Stimulated activated CD4-positive, alpha-beta T cell treated with anti-CD3 and anti-CD28 coated beads, Interleukin-1b, Interleukin-23, amount 100 ng/mL, for 48 hours (primary cell): ENCODE measurements at regions not wholly inside any gene's neighbourhood (a gene's known extent, or its start where the extent isn't known, plus 50 kb on each side); places are given as distances from the start of the nearest gene placed in this dataset.

Experiments
- DNase-seq: peaks from one replicate; pipeline ENCODE4 v3.0.0-alpha.2; 2020

- no peak for DNase-seq
Observed at GRCh38 chr12:92294676-92295440, 149.2 kb upstream of the BTG1 start.

- no peak for DNase-seq
Observed at GRCh38 chr12:92292016-92292415, 146.4 kb upstream of the BTG1 start.

DNA sequence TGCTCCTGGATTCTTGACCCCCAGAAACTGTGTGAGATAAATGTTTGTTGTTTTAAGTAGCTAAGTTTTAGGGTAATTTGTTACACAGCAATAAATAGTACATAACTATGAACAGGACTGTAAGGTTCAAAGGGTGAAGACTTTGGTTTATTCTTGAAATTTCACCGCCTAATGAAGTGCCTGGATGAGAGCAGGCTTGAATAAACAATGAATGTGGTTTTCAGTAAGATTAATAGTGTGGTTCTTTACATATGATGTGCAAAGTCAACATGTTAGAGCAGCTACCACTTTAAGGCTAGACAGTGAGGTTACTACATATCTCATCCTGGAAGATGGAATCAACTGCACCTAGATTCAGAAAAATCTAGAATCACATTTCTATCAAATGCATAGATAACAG is 145.2 kb upstream of the BTG1 start:
- no peak for DNase-seq

DNA sequence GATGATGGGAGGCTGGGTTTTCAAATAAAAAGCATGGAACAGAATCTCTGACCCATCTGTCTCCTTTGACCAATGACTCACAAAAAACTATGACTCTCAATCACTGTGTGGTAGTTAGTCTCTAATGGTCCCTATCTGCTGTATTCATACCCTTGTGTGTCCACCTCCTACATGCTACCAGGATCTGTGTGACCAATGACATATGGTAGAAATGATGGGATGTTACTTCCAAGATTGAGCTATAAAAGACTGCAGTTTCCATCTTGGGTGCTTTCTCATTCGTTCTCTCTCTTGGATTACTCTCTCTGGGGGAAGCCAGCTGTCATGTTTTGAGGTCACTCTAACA is 144.7 kb upstream of the BTG1 start:
- no peak for DNase-seq

GRCh38 chr12:92289629-92290349 is 144.1 kb upstream of the BTG1 start:
- no peak for DNase-seq

- no peak for DNase-seq
Observed at GRCh38 chr12:92288561-92288960, 142.9 kb upstream of the BTG1 start.

DNA sequence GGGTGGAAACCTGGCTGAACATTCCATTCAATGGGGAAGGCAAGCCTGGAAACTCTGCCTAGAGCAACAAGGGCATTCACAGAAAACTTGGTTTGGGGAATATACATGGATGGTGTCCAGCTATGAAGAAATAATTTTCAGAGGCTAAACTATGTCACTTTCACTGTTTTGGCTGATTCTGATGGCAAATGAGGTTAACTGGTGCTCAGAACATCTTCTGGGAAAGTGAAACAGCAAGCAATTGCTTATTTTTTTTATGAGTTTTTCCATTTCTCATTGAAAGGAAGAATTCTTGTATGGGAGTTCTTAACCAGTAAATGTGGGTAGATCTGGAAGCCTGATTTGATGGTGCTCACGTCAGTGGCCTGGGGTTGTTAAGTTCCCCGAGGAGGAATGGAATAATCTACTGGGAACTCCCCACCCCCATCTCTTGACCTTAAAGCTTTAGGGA is 132.8 kb upstream of the BTG1 start:
- no peak for DNase-seq

DNA sequence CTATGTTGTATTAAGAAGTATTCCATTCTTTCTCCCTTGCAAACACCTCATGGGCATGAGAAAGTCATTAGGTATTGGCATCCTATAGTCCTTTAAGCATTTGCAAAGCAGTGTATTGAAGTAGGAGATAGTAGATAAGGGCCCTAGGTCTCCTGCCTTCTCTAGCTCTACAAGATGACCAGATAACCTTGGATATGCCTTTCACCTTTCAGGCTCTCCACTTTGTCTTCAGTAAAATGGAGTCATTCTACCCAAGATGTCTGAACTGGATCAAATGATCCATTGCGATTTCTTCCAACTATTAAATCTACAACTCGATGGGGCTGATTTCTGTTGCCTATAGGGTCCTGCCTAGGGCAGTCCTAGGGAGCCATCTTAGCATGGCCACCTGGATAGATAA is 132.1 kb upstream of the BTG1 start:
- no peak for DNase-seq

DNA sequence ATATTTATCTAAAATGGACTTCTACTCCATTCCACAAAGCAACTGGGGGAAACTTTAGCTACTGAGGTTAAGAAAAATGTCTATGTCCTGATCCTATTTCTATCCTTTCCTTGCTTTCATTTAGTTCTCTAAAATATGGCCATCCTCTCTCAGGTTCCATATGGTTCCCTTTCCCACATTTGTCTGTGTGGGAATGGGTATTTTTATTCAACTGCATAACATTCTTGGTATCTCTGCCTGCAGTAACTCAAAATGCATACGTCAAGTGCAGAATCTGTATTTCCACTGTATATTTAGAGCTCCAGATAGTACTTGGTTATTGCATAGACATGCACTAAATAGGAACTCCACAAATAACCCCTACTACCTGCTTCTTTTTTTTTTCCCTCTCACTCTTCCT is 130.6 kb upstream of the BTG1 start:
- DNase-seq: no peak

DNA sequence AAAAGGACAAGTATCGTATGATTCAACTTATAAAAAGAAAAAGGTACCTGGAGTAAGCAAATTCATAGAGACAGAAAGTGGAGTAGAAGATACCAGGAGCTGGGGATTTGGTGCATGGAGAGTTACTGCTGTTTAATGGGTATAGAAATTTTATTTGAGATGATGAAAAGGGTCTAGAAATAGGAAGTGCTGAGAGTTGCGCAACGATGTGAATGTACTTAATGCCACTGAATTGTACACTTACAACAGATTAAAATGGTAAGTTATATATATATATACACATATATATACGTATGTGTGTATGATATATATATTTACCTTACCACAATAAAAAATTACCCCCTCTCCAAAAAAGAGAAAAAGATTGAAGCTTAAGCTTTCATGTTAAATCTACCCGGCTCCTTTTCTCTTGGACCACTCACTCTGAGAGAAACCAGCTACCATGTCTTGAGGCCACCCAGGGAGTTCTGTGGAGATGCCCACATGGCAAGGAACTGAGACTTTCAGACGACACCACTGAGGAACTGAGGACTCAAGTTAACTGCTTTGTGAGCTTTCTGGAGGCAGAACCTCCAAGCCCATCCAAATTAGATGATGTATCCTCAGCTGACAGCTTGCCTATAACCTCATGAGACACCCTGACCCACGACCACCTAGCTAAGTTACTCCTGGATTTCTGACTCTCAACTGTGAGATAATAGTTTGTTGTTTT is 130.0 kb upstream of the BTG1 start:
- no peak for DNase-seq

GRCh38 chr12:92273076-92273475 is 127.4 kb upstream of the BTG1 start:
- no peak for DNase-seq

GRCh38 chr12:92272061-92272964 is 126.7 kb upstream of the BTG1 start:
- DNase-seq: no peak

- DNase-seq: no peak
Observed at GRCh38 chr12:92271341-92271740, 125.7 kb upstream of the BTG1 start.

DNA sequence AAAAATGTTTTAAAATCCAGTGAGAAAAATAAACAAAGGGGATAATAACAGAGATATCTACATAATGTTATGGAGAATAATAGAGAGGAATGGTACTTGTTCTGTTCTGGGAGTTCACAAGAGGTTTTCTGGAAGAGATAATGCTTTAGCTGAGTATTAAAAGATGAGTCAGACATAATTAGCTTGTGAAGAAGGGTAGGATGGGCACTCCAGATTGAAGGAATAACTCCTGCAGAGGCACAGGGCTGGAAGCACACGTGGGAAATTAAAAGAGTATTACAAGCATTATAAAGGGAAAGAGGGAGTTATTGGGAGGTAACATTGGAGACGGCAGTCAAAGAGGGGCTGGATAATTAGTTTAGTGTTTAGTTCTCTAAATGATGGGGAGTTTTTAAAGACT is 124.9 kb upstream of the BTG1 start:
- no peak for DNase-seq

DNA sequence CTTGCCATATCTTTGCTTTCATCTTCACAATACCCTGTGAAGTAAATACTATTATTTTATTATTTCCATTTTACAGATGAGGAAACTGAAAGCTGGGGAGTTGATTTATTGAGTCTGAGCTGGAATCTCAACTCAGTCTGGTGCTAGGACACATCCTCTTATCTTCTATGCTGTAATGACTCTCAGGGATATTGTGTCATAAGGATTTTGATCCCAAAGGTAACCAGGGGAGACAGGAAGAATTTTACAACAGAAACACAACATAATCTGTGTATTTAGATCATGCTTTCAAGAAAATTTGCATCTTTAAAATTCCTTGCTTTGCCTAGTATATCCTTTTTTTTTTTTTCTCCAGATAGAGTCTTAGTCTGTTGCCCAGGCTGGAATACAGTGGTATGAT is 123.3 kb upstream of the BTG1 start:
- DNase-seq: no peak

DNA sequence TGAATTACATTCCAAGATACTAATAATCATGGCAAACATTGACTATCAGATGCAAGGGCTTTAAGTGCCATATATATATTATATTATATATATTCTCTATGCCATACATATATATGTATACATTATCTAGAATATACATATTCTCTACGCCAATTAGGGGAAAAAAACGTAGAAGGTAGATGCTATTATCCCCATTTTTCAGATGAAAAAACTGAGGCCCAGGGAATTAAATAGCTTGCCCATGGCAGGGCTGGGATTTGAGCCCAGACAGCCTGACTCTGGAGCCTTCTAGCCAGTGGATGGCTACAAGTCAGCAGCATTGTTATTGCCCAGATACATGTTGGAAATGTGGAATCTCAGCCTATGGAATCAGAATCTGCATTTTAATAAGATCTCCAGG is 116.0 kb upstream of the BTG1 start:
- DNase-seq: no peak

DNA sequence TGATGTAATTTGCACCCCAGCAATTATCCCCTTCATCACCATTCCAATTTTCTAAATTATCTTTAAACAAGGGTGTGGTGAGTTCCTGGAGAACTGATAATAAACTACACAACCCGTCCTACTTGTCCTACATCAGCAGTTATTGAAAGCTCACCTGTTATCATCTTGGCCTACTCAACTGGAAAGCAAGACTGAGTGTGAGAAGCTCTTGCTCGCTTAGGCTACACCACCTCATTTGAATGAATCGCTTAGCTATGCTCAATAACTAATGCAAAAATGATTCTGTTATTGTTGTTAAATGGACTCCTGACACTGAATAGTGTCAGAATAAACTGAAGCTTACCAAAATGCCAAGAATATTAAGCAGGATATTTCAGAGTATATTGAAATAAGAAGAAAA is 115.4 kb upstream of the BTG1 start:
- no peak for DNase-seq

DNA sequence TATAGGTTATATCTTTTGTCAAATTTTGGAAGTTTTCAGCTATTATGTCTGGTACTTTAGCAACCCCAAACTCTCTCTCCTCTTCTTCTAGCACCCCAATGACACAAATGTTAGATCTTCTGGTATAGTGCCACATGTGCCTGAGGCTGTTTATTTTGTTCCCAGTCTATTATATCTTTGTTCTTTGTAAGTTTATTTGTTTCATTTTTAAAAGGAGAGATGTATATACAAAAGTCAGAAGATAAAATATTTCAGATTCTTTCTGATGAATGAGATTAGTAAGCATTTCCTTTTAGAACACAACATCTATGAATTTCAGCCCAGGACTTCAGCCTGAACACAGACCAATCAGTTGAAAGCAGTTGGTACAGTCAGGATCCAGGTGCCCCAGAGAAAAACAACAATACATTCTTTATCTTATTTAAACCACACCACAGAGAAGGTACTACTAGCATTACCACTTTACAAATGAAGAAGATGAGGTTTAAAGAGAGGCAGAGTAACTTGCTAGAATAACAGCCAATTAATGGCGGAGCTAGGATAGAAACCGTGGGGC is 114.1 kb upstream of the BTG1 start:
- DNase-seq: no peak

DNA sequence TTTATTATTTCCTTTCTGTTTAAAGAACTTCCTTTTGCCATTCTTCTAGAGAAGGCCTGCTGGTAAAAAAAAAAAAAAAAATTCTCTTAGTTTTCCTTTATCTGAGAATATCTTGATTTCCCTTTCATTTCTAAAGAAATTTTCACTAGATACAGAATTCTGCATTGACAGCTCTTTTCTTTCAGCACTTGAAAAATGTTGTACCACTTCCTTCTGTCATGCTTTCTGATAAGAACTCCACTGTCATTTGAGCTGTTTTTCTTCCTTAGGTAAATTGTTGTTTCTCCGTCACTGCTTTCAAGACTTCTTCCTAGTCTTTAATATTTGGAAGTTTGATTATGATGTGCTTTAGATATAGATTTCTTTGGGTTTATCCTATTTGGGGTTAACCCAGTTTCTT is 113.6 kb upstream of the BTG1 start:
- DNase-seq: no peak

DNA sequence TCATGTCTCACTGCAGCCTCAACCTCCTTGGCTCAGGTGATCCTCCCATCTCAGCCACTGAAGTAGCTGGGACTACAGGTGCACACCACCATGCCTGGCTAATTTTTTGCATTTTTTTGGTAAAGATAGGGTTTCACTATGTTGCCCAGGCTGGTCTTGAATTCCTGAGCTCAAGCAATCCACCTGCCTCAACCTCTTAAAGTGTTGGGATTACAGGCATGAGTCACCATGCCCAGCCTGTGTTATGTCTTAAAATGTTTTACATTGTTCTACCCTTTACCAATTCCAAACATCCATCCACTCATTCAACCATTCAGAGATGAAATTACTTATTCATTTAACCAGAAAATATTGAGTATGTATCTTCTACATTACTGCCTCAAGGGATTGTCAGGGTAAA is 111.6 kb upstream of the BTG1 start:
- no peak for DNase-seq

DNA sequence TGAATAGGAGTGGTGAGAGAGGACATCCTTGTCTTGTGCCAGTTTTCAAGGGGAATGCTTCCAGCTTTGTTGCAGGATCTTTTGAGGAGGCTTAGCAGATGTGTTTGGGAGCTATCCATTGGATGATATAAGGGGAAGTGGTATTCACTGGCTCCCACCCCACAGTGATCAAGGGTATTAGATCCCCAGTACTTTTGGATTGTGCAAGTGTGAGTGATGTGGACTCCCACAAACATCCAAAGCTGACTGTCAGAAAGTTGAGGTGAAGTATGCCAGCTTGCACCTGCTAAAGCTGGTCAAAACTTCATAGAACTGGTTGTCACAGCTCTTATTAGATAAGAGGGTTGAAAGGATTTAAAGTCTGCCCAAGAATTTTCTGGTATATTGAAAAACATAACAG is 110.1 kb upstream of the BTG1 start:
- no peak for DNase-seq

DNA sequence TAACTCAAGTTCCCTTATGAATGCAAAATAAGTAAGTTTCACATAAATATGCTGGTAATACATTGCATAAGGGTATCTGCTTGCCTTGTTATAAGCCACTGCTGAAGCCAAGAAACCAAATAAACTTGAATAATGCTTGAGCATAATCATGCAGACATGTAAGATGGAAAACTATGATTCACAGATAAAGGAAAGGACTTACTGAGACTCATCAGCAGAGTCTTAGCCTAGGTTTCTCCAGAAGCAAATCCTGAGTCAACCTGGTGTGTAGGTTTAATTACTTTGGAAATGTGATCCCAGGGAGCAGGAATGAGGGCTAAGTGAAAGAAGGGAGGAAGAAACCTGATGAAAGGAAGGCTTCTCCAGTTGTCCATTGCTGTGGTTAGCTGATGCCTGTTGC is 107.7 kb upstream of the BTG1 start:
- no peak for DNase-seq

DNA sequence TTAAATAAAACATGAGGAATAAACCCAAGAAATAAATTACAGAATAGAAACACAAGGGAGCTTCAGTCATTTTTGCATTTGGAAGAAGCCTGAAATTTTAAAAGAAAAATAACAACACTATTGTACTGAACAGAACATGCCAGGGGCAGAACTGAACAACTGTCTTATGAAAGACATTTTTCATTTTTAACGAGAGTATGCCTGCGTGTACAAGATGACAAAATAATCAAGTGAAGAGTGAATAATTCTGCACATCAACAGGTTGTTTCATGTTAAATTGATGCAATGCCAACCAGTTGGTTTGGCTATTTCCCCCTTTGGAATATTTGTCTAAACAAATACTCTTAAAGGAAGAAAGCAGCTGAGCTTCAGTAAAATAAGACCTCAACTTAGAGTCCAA is 103.3 kb upstream of the BTG1 start:
- no peak for DNase-seq
